Breast epithelium (tissue), 4 donors: ENCODE measurements at regions not wholly inside any gene's neighbourhood (a gene's known extent, or its start where the extent isn't known, plus 50 kb on each side); places are given as distances from the start of the nearest gene placed in this dataset.

ENCODE experiments used
- DNase-seq, 2 donors: peaks; one replicate each; pipeline ENCODE4 v3.0.0-alpha.2; 2019; ENCODE audit warnings: low spot score in 2 of 2
- H3K27ac ChIP-seq, 2 donors: fragments of 200-600 bp; sonication (generic) in 1 of 2; one replicate each; pipeline ENCODE4 v1.5.1; 2016 to 2019; ENCODE audit warnings: mild to moderate bottlenecking in 1 of 2
- H3K27me3 ChIP-seq, 2 donors: fragments of 200-600 bp; sonication (generic) in 1 of 2; one replicate each; pipeline versions ENCODE4 v1.5.1 to v1.6.0; 2017 to 2019; ENCODE audit warnings: control low read depth in 1 of 2, mild to moderate bottlenecking in 1 of 2
- H3K36me3 ChIP-seq: fragments of 200-600 bp; one replicate; pipeline ENCODE4 v1.5.1; 2019
- H3K4me1 ChIP-seq, 2 donors: fragments of 200-600 bp; sonication (generic); one replicate each; pipeline ENCODE4 v1.5.1; 2016 to 2019; ENCODE audit warnings: control low read depth in 1 of 2
- H3K4me3 ChIP-seq, 3 donors: fragments of 200-600 bp; sonication (generic); 1 replicate in 2 of 3; 2 replicates in 1 of 3; pipeline ENCODE4 v1.5.1; 2016 to 2019; ENCODE audit warnings: mild to moderate bottlenecking in 3 of 3, moderate library complexity in 2 of 3
- H3K9me3 ChIP-seq, 2 donors: fragments of 200-600 bp; sonication (generic) in 1 of 2; one replicate each; pipeline ENCODE4 v1.5.1; 2016 to 2019; ENCODE audit warnings: control low read depth in 1 of 2
- POLR2A ChIP-seq: fragments of 450-650 bp; IDR thresholded peaks from one replicate; pipeline ENCODE4 v1.6.1; 2016; ENCODE audit warnings: antibody characterized with exemption, mild to moderate bottlenecking, moderate library complexity
- POLR2AphosphoS5 ChIP-seq, 3 donors: sonication (generic); formaldehyde crosslinking; IDR thresholded peaks; one replicate each; pipeline ENCODE4 v1.6.1; 2017; ENCODE audit warnings: antibody characterized with exemption in 3 of 3
- intact Hi-C: fragments of 100-400 bp; cut with DNase I; formaldehyde crosslinking; loops from one replicate; pipeline ENCODE4 v1.15.1; 2023; ENCODE audit warnings: low total_unique reads
- TF ChIP-seq, protein P1 (sequence below), 3 donors: fragments of 450-650 bp; IDR thresholded peaks; one replicate each; pipeline ENCODE4 v1.5.1; 2016 to 2017; ENCODE audit warnings: antibody characterized with exemption in 3 of 3, mild to moderate bottlenecking in 3 of 3, moderate library complexity in 3 of 3

DNA sequence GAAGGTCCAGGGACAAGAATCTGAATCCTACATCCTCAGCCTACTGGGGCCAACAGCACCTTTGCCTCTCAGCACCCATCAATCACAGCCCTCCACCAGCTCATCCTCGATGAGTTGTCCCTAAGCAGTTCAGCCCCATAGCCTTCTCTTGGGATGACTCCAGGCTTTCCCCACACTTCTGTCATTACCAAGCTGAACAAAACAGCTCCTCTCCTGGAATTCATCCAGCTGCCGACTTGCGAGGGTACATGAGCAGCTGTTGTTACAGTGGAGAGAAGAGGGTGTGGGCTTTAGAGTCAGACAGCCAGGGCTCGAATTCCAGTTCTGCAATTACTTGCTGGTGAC, 69.0 kb upstream of the THBS1 start:
- Histone ChIP-seq H3K27me3 (no peaks in the 10 kb centered on the region), H3K4me1 (no peaks in the 10 kb centered on the region), H3K27ac (no peak overlapping the region), H3K4me3 (no peak overlapping the region), H3K9me3 (no peaks in the 10 kb centered on the region), H3K36me3 (no peaks in the 10 kb centered on the region)
- intact Hi-C loops, result no loop called here
- DNase-seq, result no peak
- TF ChIP-seq, protein P1, sequence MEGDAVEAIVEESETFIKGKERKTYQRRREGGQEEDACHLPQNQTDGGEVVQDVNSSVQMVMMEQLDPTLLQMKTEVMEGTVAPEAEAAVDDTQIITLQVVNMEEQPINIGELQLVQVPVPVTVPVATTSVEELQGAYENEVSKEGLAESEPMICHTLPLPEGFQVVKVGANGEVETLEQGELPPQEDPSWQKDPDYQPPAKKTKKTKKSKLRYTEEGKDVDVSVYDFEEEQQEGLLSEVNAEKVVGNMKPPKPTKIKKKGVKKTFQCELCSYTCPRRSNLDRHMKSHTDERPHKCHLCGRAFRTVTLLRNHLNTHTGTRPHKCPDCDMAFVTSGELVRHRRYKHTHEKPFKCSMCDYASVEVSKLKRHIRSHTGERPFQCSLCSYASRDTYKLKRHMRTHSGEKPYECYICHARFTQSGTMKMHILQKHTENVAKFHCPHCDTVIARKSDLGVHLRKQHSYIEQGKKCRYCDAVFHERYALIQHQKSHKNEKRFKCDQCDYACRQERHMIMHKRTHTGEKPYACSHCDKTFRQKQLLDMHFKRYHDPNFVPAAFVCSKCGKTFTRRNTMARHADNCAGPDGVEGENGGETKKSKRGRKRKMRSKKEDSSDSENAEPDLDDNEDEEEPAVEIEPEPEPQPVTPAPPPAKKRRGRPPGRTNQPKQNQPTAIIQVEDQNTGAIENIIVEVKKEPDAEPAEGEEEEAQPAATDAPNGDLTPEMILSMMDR (IDR thresholded peaks at IDR 0.05), result no peak
- TF ChIP-seq POLR2AphosphoS5 (IDR thresholded peaks at IDR 0.05), result no peak
- TF ChIP-seq POLR2A, result no peak

DNA sequence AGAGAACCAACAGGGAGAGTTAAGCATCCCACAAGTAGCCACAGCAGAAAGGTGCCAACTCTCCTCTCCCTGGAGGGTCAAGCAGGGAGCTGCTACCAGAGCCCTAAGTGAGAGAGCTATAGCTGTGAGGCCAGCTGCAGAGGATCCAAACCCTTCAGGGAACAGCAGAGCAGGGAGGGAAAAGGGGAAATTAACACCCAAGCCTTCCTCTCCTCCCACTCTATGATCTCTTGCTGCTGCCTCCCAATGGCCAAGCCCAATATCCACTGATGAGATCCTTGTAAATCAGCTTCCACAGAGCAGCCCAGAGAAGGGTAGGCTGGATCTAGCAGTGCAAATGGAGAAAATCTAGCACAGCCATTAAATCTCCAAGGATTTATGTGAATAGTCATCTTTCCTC, 68.2 kb upstream of the THBS1 start:
- Histone ChIP-seq H3K27ac (no peak overlapping the region), H3K9me3 (no peaks in the 10 kb centered on the region), H3K4me3 (no peak overlapping the region), H3K4me1 (no peaks in the 10 kb centered on the region), H3K36me3 (no peaks in the 10 kb centered on the region), H3K27me3 (no peaks in the 10 kb centered on the region)
- no peak for TF ChIP-seq POLR2A
- no peak for TF ChIP-seq POLR2AphosphoS5 (IDR thresholded peaks at IDR 0.05)
- TF ChIP-seq, protein P1 (IDR thresholded peaks at IDR 0.05), result no peak
- intact Hi-C loops, result no loop called here
- DNase-seq, result no peak

DNA sequence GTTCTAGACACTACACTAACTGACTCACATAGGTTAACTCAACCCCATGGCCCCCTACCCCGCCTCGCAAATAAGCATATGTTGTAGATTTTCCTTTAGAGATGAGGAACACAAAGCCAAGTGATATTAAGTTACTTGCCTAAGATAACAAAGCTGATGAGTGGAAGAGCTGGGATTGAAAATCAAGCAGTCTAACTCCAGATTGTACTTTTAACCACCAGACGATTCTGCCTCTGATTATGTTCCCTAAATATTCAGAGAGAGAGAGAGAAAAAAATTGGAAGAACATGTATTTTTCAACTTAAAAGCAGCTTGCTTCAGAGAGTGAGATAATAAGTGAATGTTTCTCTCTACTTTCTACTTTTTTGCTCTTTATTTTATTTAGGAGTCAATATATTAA, 66.9 kb upstream of the THBS1 start:
- TF ChIP-seq, protein P1 (IDR thresholded peaks at IDR 0.05), result no peak
- TF ChIP-seq POLR2A, result no peak
- intact Hi-C loops, result no loop called here
- H3K4me1 ChIP-seq, result no peaks in the 10 kb centered on the region
- no peaks in the 10 kb centered on the region for H3K36me3 ChIP-seq
- H3K27ac ChIP-seq, result no peak overlapping the region
- DNase-seq, result no peak
- no peak overlapping the region for H3K4me3 ChIP-seq
- no peaks in the 10 kb centered on the region for H3K27me3 ChIP-seq
- H3K9me3 ChIP-seq, result no peaks in the 10 kb centered on the region

DNA sequence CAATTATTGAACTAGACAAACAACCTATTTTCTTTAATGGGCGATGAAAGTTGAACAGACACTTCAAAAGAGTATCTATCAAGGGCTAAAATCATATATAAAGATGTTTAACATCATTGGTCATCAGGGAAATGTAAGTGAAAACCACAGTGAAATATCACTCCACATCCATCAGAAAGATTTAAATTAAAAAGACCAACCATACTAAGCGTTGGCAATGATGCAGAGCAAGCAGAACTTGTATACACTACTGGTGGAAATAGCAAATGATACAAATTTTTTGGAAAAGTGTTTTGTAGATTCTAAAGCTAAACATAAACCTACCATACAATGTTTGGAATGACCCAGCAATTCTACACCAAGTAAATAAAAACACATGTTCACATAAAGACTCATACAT, 65.9 kb upstream of the THBS1 start:
- H3K9me3 ChIP-seq, result no peaks in the 10 kb centered on the region
- no peak overlapping the region for H3K27ac ChIP-seq
- intact Hi-C loops, result no loop called here
- H3K36me3 ChIP-seq, result no peaks in the 10 kb centered on the region
- TF ChIP-seq POLR2A (no peak), POLR2AphosphoS5 (IDR thresholded peaks at IDR 0.05) (no peak)
- TF ChIP-seq, protein P1 (IDR thresholded peaks at IDR 0.05), result no peak
- no peaks in the 10 kb centered on the region for H3K4me1 ChIP-seq
- no peak for DNase-seq
- no peaks in the 10 kb centered on the region for H3K27me3 ChIP-seq
- H3K4me3 ChIP-seq, result no peak overlapping the region

DNA sequence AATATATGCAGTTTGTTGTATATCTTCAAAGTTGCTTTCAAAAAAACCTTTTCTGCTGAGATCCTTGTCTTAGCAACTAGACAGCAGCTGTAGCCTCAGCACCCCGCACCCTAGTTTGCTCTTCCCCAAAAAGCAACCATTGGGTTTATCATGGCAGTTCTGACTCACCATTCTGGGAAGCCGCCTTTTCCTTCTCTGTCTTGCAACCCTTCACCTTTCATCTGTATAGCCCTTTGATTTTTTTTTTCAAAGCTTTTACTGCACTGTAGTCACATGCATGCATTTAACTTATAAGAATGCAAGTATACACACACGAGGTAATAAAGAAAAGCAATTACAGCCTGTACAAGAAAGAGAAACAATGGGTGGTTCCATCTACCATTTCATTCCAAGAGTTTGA, 65.1 kb upstream of the THBS1 start:
- H3K4me1 ChIP-seq, result no peaks in the 10 kb centered on the region
- H3K27ac ChIP-seq, result no peak overlapping the region
- no peaks in the 10 kb centered on the region for H3K36me3 ChIP-seq
- no peak overlapping the region for H3K4me3 ChIP-seq
- H3K27me3 ChIP-seq, result no peaks in the 10 kb centered on the region
- intact Hi-C loops, result no loop called here
- no peak for TF ChIP-seq POLR2AphosphoS5 (IDR thresholded peaks at IDR 0.05)
- TF ChIP-seq, protein P1 (IDR thresholded peaks at IDR 0.05), result no peak
- no peak for DNase-seq
- H3K9me3 ChIP-seq, result no peaks in the 10 kb centered on the region
